Epithelial cell of proximal tubule (primary cell): ENCODE measurements at regions not wholly inside any gene's neighbourhood (a gene's known extent, or its start where the extent isn't known, plus 50 kb on each side); places are given as distances from the start of the nearest gene placed in this dataset.

ENCODE experiments used
- DNase-seq: peaks from one replicate; pipeline ENCODE4 v3.0.0-alpha.2; 2011; ENCODE audit warnings: low read depth
- H3K4me3 ChIP-seq: 2 replicates; pipeline ENCODE4 v1.5.1; 2011; ENCODE audit warnings: low read depth, mild to moderate bottlenecking, low read length
- TF ChIP-seq, protein P1 (sequence below): conservative IDR thresholded peaks from 2 replicates; pipeline ENCODE4 v1.5.1; 2012; ENCODE audit warnings: low read depth, mild to moderate bottlenecking, low read length

DNA sequence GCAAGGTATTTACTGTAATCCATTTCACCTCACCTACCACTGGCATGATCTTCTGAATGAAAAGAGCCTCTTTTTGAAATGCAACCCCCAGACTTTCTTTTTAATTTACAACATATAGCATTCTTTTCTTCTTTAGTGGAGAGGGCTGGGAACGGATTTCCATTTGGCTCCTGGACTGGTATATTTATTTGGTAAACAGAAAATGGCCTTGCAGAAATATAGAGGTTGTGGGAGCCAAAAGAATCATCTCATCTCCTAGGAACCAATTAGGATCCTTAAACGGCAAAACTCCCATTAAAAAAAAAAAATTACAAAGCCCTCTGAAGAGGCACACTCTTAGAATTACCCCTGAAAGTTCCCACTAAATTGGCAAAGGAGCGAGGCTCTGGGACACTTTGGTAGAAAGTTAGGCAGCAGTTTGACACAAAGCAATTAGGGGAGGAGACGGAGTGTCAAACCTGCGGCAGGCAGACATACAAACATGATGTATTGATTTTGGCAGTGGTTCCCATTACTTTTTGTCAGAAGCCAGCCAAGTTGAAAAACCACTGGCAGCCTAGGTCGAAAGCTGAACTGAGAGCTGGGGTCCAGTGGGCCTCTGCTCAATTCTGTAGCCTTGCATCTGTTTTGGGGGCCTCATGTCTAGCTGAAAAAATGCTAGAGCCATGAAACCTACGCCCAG, 135.1 kb upstream of the MAGI3 start:
- TF ChIP-seq, protein P1, sequence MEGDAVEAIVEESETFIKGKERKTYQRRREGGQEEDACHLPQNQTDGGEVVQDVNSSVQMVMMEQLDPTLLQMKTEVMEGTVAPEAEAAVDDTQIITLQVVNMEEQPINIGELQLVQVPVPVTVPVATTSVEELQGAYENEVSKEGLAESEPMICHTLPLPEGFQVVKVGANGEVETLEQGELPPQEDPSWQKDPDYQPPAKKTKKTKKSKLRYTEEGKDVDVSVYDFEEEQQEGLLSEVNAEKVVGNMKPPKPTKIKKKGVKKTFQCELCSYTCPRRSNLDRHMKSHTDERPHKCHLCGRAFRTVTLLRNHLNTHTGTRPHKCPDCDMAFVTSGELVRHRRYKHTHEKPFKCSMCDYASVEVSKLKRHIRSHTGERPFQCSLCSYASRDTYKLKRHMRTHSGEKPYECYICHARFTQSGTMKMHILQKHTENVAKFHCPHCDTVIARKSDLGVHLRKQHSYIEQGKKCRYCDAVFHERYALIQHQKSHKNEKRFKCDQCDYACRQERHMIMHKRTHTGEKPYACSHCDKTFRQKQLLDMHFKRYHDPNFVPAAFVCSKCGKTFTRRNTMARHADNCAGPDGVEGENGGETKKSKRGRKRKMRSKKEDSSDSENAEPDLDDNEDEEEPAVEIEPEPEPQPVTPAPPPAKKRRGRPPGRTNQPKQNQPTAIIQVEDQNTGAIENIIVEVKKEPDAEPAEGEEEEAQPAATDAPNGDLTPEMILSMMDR: no peak
- H3K4me3 ChIP-seq: no peak overlapping the region
- DNase-seq: no peak

DNA sequence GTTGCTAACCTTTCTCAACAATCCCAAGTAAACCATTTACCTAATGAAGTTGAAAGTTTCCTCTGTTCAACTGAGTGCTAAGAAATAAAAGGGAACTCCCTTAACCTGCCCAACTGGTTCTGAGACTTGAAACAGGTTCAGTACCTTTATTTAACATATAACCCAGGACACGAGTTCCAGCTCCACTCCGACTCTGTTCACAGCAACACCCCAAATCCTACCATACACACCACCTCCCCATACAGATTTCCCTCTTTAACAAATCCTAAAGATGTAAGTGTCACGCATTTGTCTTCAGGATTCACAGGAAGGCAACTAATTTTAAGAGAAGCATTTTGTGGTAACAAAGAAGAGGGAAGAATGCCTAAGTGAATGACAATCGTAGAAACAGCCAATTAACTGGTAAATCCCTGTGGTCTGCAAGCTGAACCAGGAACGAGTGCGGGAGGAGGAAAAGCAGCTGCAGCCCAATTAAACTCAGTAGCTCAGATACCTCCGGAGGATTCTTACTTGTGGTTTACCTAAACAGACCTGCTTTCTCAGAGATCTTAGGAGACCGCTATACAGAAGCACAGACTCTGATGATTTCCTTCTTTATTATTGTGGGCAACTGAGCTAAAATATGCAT, 134.5 kb upstream of the MAGI3 start:
- no peak for DNase-seq
- H3K4me3 ChIP-seq: no peak overlapping the region
- TF ChIP-seq, protein P1: no peak

DNA sequence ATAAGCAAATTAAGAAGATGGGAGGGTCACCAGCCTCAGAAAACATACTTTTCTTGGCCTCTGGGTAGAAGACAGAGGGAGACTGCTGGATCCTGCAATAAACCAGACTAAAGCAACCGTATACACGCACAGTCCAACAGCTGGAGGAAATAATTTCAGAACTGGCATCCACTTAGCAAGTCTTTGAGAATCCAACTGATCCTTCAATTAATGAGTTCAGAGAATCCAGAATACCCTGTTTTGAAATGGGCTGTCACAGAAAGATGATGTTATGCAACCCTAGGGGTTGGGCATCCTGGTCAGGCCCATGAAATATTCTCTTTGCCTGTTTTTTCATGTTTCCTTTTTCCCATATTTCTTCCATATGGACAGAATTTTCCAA, 134.0 kb upstream of the MAGI3 start:
- H3K4me3 ChIP-seq: no peak overlapping the region
- DNase-seq: no peak
- TF ChIP-seq, protein P1: no peak

DNA sequence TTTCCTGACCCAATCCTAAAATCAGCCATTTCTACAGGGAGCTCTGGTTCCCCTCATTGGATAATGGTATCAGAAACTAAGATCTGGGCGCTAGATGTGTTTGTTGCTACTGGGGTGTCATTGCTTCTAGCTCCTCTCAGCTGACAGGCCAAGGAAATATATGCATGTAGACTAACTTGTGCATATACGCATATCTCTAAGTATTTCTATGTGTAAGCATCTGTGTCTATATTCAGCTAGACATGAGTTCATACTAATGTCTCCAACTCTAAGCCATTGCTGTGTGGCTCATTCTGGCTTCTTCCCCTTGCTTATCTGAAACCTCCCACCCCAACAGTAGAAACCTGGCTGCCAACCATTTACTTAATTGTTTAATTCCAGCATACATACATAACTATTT, 130.3 kb upstream of the MAGI3 start:
- no peak for DNase-seq
- TF ChIP-seq, protein P1: no peak
- H3K4me3 ChIP-seq: no peak overlapping the region

DNA sequence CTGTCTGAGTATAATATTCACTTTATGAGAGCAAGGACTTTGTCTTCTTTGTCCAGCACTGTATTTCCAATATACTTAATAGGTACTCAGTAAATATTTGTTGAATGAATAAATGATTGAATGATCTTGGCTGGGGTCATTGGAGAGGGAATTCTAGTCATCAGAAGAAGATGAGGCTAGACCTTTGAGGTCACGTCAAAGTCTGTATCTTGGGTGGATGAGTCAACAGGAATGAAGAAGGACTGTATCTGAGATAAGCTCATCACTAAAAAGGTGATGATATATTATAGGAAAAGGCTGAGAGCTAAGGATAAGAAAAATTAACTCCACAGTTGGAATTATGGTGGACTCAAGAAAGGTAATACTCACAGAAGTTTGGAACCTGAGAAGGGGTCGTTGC, 125.1 kb upstream of the MAGI3 start:
- no peak for DNase-seq

DNA sequence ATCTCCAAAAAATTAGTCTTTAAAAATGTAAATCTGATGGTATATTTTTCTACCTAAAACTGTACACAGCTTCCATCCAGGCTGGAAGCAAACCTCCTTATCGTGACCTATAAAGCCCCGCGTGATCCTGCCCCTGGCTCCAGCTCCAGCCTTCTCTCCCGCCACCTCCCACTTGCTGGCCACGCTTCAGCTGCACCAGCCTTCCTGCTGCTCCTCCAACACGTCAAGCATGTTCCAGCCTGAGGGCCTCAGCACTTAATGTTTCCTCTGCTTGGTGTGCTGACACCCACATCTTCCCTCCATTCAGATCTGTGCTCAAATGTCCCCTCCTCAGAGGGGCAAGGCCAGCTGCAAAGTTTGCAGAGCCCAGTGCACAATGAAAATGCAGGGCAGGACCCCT, 123.5 kb upstream of the MAGI3 start:
- TF ChIP-seq, protein P1: no peak
- no peak overlapping the region for H3K4me3 ChIP-seq
- no peak for DNase-seq

More for the DNA sequence above, 125.1 kb upstream of the MAGI3 start:
- TF ChIP-seq, protein P1: no peak
- H3K4me3 ChIP-seq: no peak overlapping the region
